ENCODE measurements at regions not wholly inside any gene's neighbourhood (a gene's known extent, or its start where the extent isn't known, plus 50 kb on each side); places are given as distances from the start of the nearest gene placed in this dataset.
"Not testable (repeated sequence)": the region's sequence is repeated elsewhere in the genome, so short reads cannot be mapped to it uniquely, and the experiment has no call there.

DNA sequence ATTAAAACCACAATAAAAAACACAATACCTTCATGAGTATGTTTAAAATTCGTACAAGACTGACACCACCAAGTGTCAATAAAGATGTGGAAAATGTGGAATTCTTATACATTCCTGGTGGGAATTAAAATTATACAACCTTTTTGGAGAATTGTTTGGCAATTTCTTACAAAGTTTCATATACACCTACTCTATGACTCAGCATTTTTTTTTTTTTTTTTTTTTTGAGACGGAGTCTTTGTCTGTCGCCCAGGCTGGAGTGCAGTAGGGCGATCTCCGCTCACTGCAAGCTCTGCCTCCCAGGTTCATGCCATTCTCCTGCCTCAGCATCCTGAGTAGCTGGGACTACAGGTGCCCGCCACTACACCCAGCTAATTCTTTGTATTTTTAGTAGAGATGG is 212.5 kb upstream of the PIEZO2 start:
- TF ChIP-seq POLR2A (IDR thresholded peaks at IDR 0.05) = not testable (repeated sequence)
- TF ChIP-seq, protein P1, sequence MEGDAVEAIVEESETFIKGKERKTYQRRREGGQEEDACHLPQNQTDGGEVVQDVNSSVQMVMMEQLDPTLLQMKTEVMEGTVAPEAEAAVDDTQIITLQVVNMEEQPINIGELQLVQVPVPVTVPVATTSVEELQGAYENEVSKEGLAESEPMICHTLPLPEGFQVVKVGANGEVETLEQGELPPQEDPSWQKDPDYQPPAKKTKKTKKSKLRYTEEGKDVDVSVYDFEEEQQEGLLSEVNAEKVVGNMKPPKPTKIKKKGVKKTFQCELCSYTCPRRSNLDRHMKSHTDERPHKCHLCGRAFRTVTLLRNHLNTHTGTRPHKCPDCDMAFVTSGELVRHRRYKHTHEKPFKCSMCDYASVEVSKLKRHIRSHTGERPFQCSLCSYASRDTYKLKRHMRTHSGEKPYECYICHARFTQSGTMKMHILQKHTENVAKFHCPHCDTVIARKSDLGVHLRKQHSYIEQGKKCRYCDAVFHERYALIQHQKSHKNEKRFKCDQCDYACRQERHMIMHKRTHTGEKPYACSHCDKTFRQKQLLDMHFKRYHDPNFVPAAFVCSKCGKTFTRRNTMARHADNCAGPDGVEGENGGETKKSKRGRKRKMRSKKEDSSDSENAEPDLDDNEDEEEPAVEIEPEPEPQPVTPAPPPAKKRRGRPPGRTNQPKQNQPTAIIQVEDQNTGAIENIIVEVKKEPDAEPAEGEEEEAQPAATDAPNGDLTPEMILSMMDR (IDR thresholded peaks at IDR 0.05) = not testable (repeated sequence)

Measured in Peyer's patch (tissue), 4 donors.